MM.1S (cell line): ENCODE measurements at regions not wholly inside any gene's neighbourhood (a gene's known extent, or its start where the extent isn't known, plus 50 kb on each side); places are given as distances from the start of the nearest gene placed in this dataset.
"Not testable (repeated sequence)": the region's sequence is repeated elsewhere in the genome, so short reads cannot be mapped to it uniquely, and the experiment has no call there.

Experiments used
- DNase-seq: peaks from one replicate; pipeline ENCODE4 v3.0.0-alpha.2; 2015
- H2AFZ ChIP-seq: fragments of 300-600 bp; sonication (generic); 2 replicates; pipeline ENCODE4 v1.6.0; 2016; ENCODE audit warnings: antibody characterized with exemption, low read length
- H3F3A ChIP-seq: fragments of 300-600 bp; sonication (generic); 2 replicates; pipeline ENCODE4 v1.6.1; 2016; ENCODE audit warnings: mild to moderate bottlenecking, antibody characterized with exemption, low read length, moderate library complexity, mixed read lengths; ENCODE audit not compliant: insufficient read depth
- H3K27ac ChIP-seq: fragments of 300-600 bp; sonication (generic); 2 replicates; pipeline ENCODE4 v1.5.1; 2016; ENCODE audit warnings: mild to moderate bottlenecking, low read length
- H3K27me3 ChIP-seq: fragments of 300-600 bp; sonication (generic); replicated peaks from 2 replicates; pipeline ENCODE4 v1.6.0; 2016; ENCODE audit warnings: low read length; ENCODE audit not compliant: insufficient read depth
- H3K36me3 ChIP-seq: fragments of 300-600 bp; sonication (generic); replicated peaks from 2 replicates; pipeline ENCODE4 v1.6.1; 2016; ENCODE audit warnings: mild to moderate bottlenecking, low read length, mixed read lengths; ENCODE audit not compliant: insufficient read depth
- H3K4me1 ChIP-seq: fragments of 300-600 bp; sonication (generic); 2 replicates; pipeline ENCODE4 v1.6.1; 2016; ENCODE audit warnings: low read length, mixed read lengths
- H3K4me2 ChIP-seq: fragments of 300-600 bp; sonication (generic); 2 replicates; pipeline ENCODE4 v1.6.0; 2016; ENCODE audit warnings: low read depth, low read length
- H3K4me3 ChIP-seq: fragments of 300-600 bp; sonication (generic); 2 replicates; pipeline ENCODE4 v1.5.1; 2016; ENCODE audit warnings: low read length, mixed read lengths
- H3K79me2 ChIP-seq: fragments of 300-600 bp; sonication (generic); 2 replicates; pipeline ENCODE4 v1.6.1; 2016; ENCODE audit warnings: mixed run types, low read length, mixed read lengths
- H3K9ac ChIP-seq: fragments of 300-600 bp; sonication (generic); 2 replicates; pipeline ENCODE4 v1.6.1; 2016; ENCODE audit warnings: low read length, mixed read lengths
- H3K9me2 ChIP-seq: fragments of 300-600 bp; sonication (generic); replicated peaks from 2 replicates; pipeline ENCODE4 v1.6.1; 2016; ENCODE audit warnings: mild to moderate bottlenecking, low read length, mixed read lengths; ENCODE audit not compliant: insufficient read depth
- H3K9me3 ChIP-seq: fragments of 300-600 bp; sonication (generic); replicated peaks from 2 replicates; pipeline ENCODE4 v1.6.1; 2016; ENCODE audit warnings: mild to moderate bottlenecking, low read length, mixed read lengths; ENCODE audit not compliant: insufficient read depth
- H4K20me1 ChIP-seq: fragments of 300-600 bp; sonication (generic); 2 replicates; pipeline ENCODE4 v1.6.1; 2016; ENCODE audit warnings: mild to moderate bottlenecking, low read length, moderate library complexity, mixed read lengths; ENCODE audit not compliant: insufficient read depth
- EZH2 ChIP-seq: fragments of 300-600 bp; sonication (generic); optimal IDR thresholded peaks from 2 replicates; pipeline ENCODE3; 2017; ENCODE audit warnings: low read depth, mild to moderate bottlenecking, antibody characterized with exemption, low read length, mixed read lengths
- EZH2phosphoT487 ChIP-seq: fragments of 300-600 bp; sonication (generic); IDR thresholded peaks from 2 replicates; pipeline ENCODE4 v1.6.1; 2018; ENCODE audit warnings: antibody characterized with exemption, low read length
- TF ChIP-seq, protein P1 (sequence below): fragments of 300-600 bp; sonication (generic); IDR thresholded peaks from 2 replicates; pipeline ENCODE4 v1.5.1; 2016; ENCODE audit warnings: antibody characterized with exemption, low read length, mixed read lengths

DNA sequence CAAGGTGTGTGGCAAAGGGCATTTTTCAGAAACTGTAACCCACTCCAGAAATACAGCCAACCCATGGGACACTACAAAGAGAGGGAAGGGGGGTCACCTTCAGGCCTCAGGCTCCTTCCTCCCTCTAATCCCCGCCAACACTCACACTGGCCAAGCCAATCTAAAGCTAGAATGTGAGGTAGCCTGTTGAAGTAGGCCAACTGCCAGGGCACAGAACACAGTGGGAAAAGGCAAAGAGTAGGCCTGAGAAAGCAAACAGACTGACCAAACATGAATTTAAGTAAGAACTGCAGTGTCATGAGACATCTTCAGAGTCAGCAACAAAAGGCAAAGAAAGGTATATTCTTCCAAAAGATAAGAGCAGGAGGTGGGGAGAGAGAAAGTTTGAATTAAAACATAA lies 289.0 kb downstream of the HNRNPD start:
- H3K9me3 ChIP-seq, result no peaks in the 10 kb centered on the region
- TF ChIP-seq EZH2phosphoT487 (no peak), EZH2 (no peak)
- TF ChIP-seq, protein P1, sequence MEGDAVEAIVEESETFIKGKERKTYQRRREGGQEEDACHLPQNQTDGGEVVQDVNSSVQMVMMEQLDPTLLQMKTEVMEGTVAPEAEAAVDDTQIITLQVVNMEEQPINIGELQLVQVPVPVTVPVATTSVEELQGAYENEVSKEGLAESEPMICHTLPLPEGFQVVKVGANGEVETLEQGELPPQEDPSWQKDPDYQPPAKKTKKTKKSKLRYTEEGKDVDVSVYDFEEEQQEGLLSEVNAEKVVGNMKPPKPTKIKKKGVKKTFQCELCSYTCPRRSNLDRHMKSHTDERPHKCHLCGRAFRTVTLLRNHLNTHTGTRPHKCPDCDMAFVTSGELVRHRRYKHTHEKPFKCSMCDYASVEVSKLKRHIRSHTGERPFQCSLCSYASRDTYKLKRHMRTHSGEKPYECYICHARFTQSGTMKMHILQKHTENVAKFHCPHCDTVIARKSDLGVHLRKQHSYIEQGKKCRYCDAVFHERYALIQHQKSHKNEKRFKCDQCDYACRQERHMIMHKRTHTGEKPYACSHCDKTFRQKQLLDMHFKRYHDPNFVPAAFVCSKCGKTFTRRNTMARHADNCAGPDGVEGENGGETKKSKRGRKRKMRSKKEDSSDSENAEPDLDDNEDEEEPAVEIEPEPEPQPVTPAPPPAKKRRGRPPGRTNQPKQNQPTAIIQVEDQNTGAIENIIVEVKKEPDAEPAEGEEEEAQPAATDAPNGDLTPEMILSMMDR, result no peak

DNA sequence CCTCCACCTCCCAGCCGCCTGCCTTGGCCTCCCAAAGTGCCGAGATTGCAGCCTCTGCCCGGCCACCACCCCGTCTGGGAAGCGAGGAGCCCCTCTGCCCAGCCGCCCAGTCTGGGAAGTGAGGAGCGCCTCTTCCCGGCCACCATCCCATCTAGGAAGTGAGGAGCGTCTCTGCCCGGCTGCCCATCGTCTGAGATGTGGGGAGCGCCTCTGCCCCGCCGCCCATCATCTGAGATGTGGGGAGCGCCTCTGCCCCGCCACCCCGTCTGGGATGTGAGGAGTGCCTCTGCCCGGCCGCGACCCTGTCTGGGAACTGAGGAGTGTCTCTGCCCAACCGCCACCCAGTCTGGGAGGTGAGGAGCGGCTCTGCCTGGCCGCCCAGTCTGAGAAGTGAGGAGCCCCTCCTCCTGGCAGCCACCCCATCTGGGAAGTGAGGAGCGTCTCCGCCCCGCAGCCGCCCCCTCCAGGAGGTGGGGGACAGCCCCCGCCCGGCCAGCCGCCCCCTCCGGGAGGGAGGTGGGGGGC lies 296.3 kb downstream of the HNRNPD start:
- not testable (repeated sequence) for H3F3A ChIP-seq, H4K20me1 ChIP-seq, H3K9me2 ChIP-seq, H3K36me3 ChIP-seq, H3K9ac ChIP-seq, H3K27ac ChIP-seq, H3K4me3 ChIP-seq, H3K79me2 ChIP-seq, H3K4me1 ChIP-seq, DNase-seq, H3K27me3 ChIP-seq, H3K4me2 ChIP-seq, H2AFZ ChIP-seq, H3K9me3 ChIP-seq

More for the DNA sequence above, 289.0 kb downstream of the HNRNPD start:
- Histone ChIP-seq H3K36me3 (no peaks in the 10 kb centered on the region), H3K27me3 (no peaks in the 10 kb centered on the region), H4K20me1 (no peaks in the 10 kb centered on the region), H3K9ac (no peak overlapping the region), H3F3A (no peaks in the 10 kb centered on the region), H3K79me2 (no peaks in the 10 kb centered on the region), H2AFZ (no peak overlapping the region), H3K4me1 (no peaks in the 10 kb centered on the region), H3K4me3 (no peak overlapping the region), H3K27ac (no peak overlapping the region), H3K9me2 (no peaks in the 10 kb centered on the region), H3K4me2 (no peak overlapping the region)
- DNase-seq, result no peak

DNA sequence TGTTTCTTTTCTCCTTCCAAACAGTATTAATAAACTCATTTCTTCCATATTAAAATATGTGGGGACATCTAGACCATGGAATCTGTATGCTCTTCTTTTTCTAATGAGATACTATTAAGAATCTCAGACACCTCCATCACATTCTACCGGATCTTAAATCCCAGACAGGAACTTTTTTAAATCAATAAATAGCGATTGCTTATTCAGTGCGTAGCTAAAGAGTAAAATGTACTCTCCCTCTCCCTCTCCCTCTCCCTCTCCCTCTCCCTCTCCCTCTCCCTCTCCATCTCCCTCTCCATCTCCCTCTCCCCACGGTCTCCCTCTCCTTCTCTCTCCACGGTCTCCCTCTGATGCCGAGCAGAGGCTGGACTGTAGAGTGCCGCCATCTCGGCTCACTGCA lies 297.0 kb downstream of the HNRNPD start:
- Histone ChIP-seq H3K9me3 (no peaks in the 10 kb centered on the region), H3K79me2 (no peaks in the 10 kb centered on the region), H3K4me2 (no peak overlapping the region), H3K27ac (no peak overlapping the region), H3K4me3 (no peak overlapping the region), H3K36me3 (no peaks in the 10 kb centered on the region), H3F3A (no peaks in the 10 kb centered on the region), H3K4me1 (no peaks in the 10 kb centered on the region), H4K20me1 (no peaks in the 10 kb centered on the region), H2AFZ (no peak overlapping the region), H3K9ac (no peak overlapping the region), H3K27me3 (no peaks in the 10 kb centered on the region), H3K9me2 (no peaks in the 10 kb centered on the region)
- DNase-seq, result no peak
- TF ChIP-seq EZH2 (no peak), EZH2phosphoT487 (no peak)
- TF ChIP-seq, protein P1, result no peak

DNA sequence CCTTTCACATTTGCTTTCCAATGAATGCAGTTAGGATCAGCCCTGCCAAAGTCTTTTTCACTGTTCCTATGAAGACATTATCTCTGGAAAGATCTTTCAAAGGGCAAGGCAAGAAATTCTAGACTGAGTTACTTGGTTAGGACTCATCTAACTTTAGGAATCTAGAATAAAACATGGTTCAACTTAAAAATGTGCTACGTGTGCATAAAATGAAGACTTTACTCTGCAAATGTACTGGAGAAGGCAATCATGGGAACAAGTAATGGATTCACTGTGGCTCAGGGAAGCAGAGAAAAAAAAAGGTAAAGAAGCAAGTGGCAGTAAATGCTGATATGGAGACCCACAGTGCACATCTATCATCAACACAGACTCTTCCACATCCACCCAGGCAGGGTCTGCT lies 297.4 kb downstream of the HNRNPD start:
- Histone ChIP-seq H3K9me2 (no peaks in the 10 kb centered on the region), H3K36me3 (no peaks in the 10 kb centered on the region), H3K27me3 (no peaks in the 10 kb centered on the region), H3K4me2 (no peak overlapping the region), H4K20me1 (no peaks in the 10 kb centered on the region), H3K27ac (no peak overlapping the region), H3K9ac (no peak overlapping the region), H3K4me3 (no peak overlapping the region), H3F3A (no peaks in the 10 kb centered on the region), H3K4me1 (no peaks in the 10 kb centered on the region), H3K9me3 (no peaks in the 10 kb centered on the region), H2AFZ (no peak overlapping the region), H3K79me2 (no peaks in the 10 kb centered on the region)
- no peak for TF ChIP-seq EZH2
- TF ChIP-seq EZH2phosphoT487, result no peak
- TF ChIP-seq, protein P1, result no peak
- no peak for DNase-seq
